ENCODE measurements at regions not wholly inside any gene's neighbourhood (a gene's known extent, or its start where the extent isn't known, plus 50 kb on each side); places are given as distances from the start of the nearest gene placed in this dataset.

DNA sequence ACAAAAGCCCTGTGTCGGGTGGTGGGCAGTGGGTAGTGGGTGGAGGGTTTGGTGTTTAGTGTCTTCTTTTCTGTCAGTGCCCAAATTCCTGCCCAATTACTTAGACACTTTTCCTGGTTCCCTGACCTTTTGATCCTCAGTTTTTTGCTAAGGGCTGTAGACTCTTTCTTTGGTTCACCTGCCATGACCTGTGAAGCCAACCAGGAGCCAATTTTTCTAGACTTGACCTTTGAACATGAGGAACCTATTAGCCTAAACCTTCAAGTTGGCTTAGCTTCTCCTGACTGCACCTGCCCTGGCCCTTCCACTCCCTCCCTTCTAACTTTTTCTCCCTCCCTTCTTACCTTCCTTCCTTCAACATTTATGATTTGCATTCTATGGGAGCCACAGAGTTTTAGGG is 94.5 kb downstream of the MID1IP1 start:
- no peaks in the 10 kb centered on the region for H3K27me3 Mint-ChIP-seq (ENCODE audit: insufficient read depth, unreplicated experiment)

DNA sequence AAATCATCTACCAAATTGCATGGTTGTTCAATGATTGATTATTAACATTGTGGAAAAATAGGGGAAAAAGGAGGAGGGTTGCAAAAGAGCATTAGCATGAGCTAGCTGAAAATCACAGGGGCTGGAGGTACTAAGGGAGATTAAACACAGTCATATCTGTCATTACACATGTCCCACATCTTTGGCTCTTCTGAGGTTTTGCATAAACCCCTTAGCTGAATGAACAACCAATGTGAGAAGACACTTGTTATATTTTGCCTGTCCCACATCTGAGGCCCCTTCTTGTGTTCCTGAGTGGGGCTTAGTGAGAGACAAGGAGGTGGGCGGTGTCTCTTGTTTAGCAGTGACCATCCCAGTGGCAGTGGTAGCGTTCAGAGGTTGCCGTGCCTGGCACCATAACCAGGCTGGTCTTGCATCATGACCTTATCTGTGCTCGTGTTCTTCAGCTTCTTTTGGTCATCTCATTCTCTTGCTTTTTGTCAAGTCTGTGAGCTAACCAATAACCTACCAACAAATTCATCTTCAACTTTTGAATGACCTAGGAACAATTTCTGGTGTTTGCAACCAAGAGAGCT is 95.6 kb downstream of the MID1IP1 start:
- TF ChIP-seq, protein P1, sequence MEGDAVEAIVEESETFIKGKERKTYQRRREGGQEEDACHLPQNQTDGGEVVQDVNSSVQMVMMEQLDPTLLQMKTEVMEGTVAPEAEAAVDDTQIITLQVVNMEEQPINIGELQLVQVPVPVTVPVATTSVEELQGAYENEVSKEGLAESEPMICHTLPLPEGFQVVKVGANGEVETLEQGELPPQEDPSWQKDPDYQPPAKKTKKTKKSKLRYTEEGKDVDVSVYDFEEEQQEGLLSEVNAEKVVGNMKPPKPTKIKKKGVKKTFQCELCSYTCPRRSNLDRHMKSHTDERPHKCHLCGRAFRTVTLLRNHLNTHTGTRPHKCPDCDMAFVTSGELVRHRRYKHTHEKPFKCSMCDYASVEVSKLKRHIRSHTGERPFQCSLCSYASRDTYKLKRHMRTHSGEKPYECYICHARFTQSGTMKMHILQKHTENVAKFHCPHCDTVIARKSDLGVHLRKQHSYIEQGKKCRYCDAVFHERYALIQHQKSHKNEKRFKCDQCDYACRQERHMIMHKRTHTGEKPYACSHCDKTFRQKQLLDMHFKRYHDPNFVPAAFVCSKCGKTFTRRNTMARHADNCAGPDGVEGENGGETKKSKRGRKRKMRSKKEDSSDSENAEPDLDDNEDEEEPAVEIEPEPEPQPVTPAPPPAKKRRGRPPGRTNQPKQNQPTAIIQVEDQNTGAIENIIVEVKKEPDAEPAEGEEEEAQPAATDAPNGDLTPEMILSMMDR (IDR thresholded peaks at IDR 0.05; ENCODE audit: insufficient read depth in 1 of 2, low read depth in 1 of 2, low read length in 1 of 2, severe bottlenecking in 1 of 2, unreplicated experiment in 1 of 2), result no peak
- Mint-ChIP-seq H3K4me1 (ENCODE audit: low read depth, unreplicated experiment) (no peaks in the 10 kb centered on the region), H3K4me3 (ENCODE audit: unreplicated experiment) (no peak overlapping the region), H3K9me3 (ENCODE audit: unreplicated experiment) (no peaks in the 10 kb centered on the region), H3K27ac (ENCODE audit: unreplicated experiment) (no peak overlapping the region), H3K36me3 (ENCODE audit: insufficient read depth, unreplicated experiment) (no peaks in the 10 kb centered on the region), H3K27me3 (ENCODE audit: insufficient read depth, unreplicated experiment) (no peaks in the 10 kb centered on the region)
- intact Hi-C loops (cut with micrococcal nuclease; ENCODE audit: unreplicated experiment), result loop anchor here (1.0 kb wide), 1 partner anchor 31 kb away; no protein-coding TSS in a partner anchor
- no TSS peak for BruUV-seq (replicated peaks)
- no peak for DNase-seq
- POLR2A ChIA-PET, result no interaction called here
- H3K9me3 ChIP-seq, result no peaks in the 10 kb centered on the region
- H3K4me3 ChIP-seq (ENCODE audit: low read depth, low read length), result no peak overlapping the region
- CTCF ChIA-PET, result no interaction called here
- no peaks in the 10 kb centered on the region for H3K27me3 ChIP-seq (replicated peaks; ENCODE audit: control insufficient read depth, insufficient read depth, low read length)
- no peaks in the 10 kb centered on the region for H3K4me1 ChIP-seq
- H3K36me3 ChIP-seq (ENCODE audit: control insufficient read depth, insufficient read depth, low read length), result no peaks in the 10 kb centered on the region

More for the DNA sequence above, 94.5 kb downstream of the MID1IP1 start:
- intact Hi-C loops (cut with micrococcal nuclease; ENCODE audit: unreplicated experiment), result no loop called here
- H3K36me3 ChIP-seq (ENCODE audit: control insufficient read depth, insufficient read depth, low read length), result no peaks in the 10 kb centered on the region
- Mint-ChIP-seq H3K4me3 (ENCODE audit: unreplicated experiment) (no peak overlapping the region), H3K36me3 (ENCODE audit: insufficient read depth, unreplicated experiment) (no peaks in the 10 kb centered on the region), H3K9me3 (ENCODE audit: unreplicated experiment) (no peaks in the 10 kb centered on the region), H3K27ac (ENCODE audit: unreplicated experiment) (no peak overlapping the region), H3K4me1 (ENCODE audit: low read depth, unreplicated experiment) (no peaks in the 10 kb centered on the region)
- ChIA-PET POLR2A (no interaction called here), CTCF (no interaction called here)
- H3K4me1 ChIP-seq, result no peaks in the 10 kb centered on the region
- no peak overlapping the region for H3K4me3 ChIP-seq (ENCODE audit: low read depth, low read length)
- DNase-seq, result no peak
- BruUV-seq (replicated peaks), result no TSS peak
- H3K9me3 ChIP-seq, result no peaks in the 10 kb centered on the region
- TF ChIP-seq, protein P1 (IDR thresholded peaks at IDR 0.05; ENCODE audit: insufficient read depth in 1 of 2, low read depth in 1 of 2, low read length in 1 of 2, severe bottlenecking in 1 of 2, unreplicated experiment in 1 of 2), result no peak
- H3K27me3 ChIP-seq (replicated peaks; ENCODE audit: control insufficient read depth, insufficient read depth, low read length), result no peaks in the 10 kb centered on the region

DNA sequence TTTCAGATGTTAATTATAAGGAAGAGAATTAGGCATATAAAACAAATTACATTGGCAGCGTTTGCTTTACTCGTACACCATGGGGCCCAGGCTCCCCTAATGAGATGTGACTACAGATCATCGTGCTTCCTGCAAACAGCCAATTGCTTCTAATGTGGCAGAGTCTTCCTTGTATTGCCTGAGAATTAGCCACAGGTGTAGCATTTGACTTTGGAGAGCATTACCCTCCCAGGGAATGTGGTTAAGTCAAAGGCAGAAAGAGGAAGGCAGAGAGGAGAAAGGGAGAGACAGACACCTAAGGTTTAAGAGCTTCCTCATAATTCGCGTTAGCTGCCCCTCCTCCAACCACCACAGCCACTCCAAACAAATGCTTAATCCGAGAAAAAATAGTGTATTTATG is 97.0 kb downstream of the MID1IP1 start:
- no TSS peak for BruUV-seq (replicated peaks)
- TF ChIP-seq, protein P1 (IDR thresholded peaks at IDR 0.05; ENCODE audit: insufficient read depth in 1 of 2, low read depth in 1 of 2, low read length in 1 of 2, severe bottlenecking in 1 of 2, unreplicated experiment in 1 of 2), result no peak
- H3K4me1 ChIP-seq, result no peaks in the 10 kb centered on the region
- H3K36me3 Mint-ChIP-seq (ENCODE audit: insufficient read depth, unreplicated experiment), result no peaks in the 10 kb centered on the region
- no peaks in the 10 kb centered on the region for H3K9me3 Mint-ChIP-seq (ENCODE audit: unreplicated experiment)
- H3K27me3 ChIP-seq (replicated peaks; ENCODE audit: control insufficient read depth, insufficient read depth, low read length), result no peaks in the 10 kb centered on the region
- no peaks in the 10 kb centered on the region for H3K36me3 ChIP-seq (ENCODE audit: control insufficient read depth, insufficient read depth, low read length)
- no peaks in the 10 kb centered on the region for H3K9me3 ChIP-seq
- intact Hi-C loops (cut with micrococcal nuclease; ENCODE audit: unreplicated experiment), result no loop called here
- CTCF ChIA-PET, result no interaction called here
- DNase-seq, result no peak
- H3K4me1 Mint-ChIP-seq (ENCODE audit: low read depth, unreplicated experiment), result no peaks in the 10 kb centered on the region
- H3K27ac Mint-ChIP-seq (ENCODE audit: unreplicated experiment), result no peak overlapping the region
- no peaks in the 10 kb centered on the region for H3K27me3 Mint-ChIP-seq (ENCODE audit: insufficient read depth, unreplicated experiment)
- POLR2A ChIA-PET, result no interaction called here
- no peak overlapping the region for H3K4me3 ChIP-seq (ENCODE audit: low read depth, low read length)
- no peak overlapping the region for H3K4me3 Mint-ChIP-seq (ENCODE audit: unreplicated experiment)

Data from Caco-2 (cell line).